ENCODE measurements at regions not wholly inside any gene's neighbourhood (a gene's known extent, or its start where the extent isn't known, plus 50 kb on each side); places are given as distances from the start of the nearest gene placed in this dataset.
"Not testable (repeated sequence)": the region's sequence is repeated elsewhere in the genome, so short reads cannot be mapped to it uniquely, and the experiment has no call there.

DNA sequence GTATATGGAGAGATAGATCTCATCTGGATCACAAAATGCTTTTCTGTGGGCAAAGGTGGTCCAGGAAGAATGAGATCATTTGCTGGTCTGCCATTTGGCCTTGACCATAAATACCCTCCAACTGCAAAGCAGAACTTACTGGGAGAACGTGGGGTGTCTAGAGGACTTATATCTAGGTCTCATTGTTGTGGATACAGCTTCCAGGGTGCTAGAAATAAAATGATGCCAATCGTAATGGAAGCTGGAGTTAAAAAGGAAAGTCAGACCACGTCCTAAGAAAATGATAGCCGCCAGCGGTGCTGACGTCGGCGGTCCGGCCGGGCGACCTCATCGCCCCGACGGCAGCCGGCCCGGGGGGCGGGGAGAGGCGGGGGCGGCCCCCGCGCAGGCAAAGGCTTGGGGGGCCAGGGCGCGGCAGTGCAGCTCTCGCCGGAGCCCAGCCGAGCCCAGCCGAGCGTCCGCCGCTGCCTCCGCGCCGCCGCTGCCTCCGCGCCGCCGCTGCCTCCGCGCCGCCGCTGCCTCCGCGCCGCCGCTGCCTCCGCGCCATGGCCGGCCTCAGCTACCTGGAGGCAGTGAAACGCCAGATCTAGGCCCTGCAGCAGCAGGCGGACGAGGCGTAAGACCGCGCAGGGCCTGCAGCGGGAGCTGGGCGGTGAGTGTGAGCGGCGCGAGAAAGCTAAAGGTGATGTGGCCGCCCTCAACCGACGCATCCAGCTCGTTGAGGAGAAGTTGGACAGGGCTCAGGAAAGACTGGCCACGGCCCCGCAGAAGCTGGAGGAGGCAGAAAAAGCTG is 89.5 kb downstream of the EOMES start:
- peak; percentile 14 to 31 for DNase-seq (ENCODE audit: low read depth in 1 of 2, low spot score in 1 of 2)

DNA sequence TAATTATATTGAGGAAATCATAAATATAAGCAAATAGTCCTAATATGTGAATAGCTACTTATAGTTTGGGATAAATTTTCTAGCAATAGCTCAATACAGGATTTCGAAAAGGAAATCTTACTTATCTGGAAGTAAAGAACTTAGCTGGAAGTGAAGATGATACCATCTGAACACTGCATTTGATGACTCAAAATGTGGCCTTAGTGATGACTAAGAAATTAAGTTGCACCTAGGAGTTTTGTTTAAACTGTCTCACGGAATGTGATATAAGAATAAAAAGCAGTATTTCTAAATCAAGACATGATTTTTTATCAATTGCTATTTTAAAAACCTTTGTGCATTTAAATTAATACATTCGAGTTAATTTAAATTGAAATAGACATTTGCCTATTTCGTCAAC is 91.2 kb downstream of the EOMES start:
- no peak for DNase-seq (ENCODE audit: low read depth in 1 of 2, low spot score in 1 of 2)

DNA sequence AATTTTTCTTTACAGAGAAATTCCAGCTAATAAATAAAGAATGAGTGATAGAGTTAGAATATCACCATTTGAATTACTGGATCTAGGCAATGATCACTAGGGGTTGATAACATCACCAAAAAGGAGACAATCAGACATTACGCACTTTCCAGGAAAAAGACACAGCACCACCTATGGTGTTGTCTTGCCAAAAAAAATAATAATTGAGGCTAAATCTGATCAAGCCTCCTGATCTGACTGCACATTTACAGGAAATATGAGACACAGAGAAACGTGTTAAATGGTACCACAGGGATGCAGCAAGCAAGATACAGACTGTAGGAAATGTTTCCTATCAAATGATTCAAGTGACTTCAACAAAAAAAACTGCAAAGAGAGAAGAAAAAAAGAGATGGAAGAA is 92.8 kb downstream of the EOMES start:
- DNase-seq (ENCODE audit: low read depth in 1 of 2, low spot score in 1 of 2) = no peak

DNA sequence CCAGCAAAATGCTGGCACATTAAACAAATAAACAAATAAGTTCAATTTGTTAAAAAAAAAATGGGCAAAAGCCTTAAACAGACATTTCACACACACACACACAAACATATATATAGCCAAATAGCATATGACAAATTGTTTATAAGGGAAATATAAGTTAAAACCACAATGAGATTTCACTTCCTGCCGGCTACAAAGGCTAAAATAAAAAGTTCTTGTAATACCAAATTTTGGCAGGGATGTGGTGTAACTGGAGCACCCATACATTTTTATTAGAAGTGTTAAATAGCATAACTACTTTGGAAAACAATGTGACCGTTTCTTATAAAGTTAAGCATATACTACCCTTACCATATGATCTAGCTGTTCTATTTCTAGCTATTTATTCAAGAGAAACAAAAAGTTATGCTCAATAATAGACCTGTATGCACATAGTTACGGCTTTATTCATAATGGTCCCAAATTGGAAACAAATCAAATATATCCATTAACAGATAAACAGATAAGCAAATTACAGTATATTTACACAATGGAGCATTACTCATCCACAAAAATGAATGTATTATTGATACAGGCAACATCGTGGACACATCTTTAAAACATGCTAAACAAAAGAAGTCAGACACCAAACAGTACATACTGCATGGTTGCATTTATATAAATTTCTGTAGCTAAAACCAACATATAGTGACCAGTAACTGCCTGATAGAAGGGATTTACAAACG is 93.9 kb downstream of the EOMES start:
- no peak for DNase-seq (ENCODE audit: low read depth in 1 of 2, low spot score in 1 of 2)

DNA sequence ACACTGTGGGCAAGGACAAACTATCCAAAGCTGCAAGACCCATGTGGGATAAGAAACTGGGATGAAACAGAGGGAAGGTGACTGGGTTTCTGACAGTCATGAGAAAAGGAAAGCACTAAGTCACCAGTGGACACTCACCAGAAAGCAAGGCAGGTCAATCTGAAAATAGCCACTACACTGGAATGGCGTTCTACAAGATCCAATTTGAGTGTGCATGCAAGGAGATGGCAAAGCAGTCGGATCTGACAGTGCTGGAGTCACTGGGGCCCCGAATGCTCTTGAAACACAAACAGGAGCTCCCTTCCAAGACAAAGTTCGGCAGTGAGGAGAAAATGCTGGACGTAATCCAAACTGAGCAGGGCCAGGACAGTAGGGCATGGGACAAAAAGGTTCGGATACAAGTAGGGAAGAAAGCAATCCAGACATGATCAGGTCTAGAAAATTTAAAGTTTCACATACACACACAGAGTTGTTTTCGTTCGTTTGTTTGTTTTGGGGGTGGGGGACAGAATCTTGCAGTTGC is 95.5 kb downstream of the EOMES start:
- DNase-seq (ENCODE audit: low read depth in 1 of 2, low spot score in 1 of 2) = no peak

DNA sequence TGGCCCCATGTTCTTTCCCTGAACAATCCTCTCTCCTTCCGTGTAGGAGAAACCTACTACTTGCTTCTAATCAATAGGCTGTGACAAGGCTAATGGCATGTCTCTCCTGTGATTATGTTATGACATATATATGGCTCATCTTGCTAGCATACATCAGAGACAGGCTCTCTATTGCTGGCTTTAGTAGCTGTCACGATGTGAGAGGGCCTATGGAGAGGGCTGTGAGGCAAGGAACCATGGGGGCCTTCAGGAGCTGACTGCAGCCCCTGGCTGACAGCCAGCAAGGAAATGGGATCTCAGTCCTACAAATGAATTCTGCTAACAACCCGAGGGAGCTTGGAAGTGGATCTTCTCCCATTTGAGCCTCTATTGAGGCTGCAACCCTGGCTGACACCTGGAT is 96.3 kb downstream of the EOMES start:
- DNase-seq (ENCODE audit: low read depth in 1 of 2, low spot score in 1 of 2) = no peak

DNA sequence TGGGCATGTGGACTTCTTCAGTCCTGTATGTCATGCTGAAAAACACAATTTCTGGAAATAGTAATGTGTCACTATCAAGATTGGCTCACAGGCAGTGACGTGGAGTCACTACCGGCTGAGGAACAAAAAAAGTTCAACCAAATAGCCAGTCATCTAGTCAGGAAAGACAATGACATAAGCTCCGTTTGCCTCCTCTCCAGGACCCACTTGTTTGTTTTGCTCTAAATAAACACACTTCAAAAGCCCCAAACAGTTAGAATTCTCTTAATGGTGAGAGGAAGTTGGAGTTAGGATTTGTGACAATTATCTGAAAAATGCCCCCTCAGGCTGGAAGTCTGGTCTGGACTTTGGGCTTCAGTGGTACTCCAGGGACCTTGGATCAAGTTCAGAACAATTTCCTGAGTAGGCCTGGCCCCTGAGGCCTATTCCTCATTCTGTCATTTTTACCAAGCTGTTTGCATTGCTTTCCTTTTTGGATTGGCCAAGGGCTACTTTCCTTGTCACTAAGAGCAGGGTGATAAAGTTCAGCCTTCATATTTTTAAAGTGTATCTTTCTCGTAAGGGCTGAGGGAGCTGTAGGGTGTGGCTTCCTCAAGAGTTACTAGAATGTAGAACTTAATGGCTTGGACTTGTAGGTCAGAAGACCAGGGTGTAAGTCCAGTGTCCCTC is 98.9 kb downstream of the EOMES start:
- no peak for DNase-seq (ENCODE audit: low read depth in 1 of 2, low spot score in 1 of 2)

DNA sequence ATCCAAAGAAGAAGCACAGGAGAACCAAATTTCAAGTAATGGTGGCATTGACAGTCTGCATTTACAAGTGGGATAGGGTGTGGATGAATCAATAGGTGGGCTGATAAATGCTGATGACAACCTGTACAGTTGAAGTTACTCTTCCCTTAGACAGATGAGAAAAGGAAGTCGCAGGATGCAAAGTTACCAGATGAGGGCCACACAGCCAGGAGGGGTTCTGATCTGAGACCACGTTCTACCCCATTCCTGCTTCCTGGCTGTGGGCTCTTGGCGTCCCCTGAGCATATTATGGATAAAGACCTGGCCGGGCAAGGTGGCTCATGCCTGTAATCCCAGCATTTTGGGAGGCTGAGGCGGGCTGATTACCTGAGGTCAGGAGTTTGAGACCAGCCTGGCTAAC is 104.6 kb downstream of the EOMES start:
- DNase-seq (ENCODE audit: low read depth in 1 of 2, low spot score in 1 of 2) = no peak

DNA sequence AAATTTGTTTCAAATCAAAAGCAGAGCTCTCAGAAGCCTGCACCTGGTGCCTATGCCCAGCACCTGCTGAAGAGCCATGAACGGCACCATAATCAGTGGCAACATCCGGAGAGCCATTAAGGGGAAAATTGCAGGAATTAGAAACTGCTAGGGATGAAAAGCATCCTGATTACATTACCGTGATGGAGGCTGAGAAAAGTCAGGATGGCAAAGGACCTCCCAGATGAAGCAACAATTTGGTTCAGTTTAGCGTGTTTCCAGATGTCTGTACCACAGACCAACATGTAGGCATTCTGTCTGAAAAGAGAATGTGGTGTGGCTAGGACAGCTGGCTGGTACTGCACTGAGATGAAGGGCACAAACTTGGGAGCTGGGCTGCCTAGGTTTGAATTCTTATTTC is 106.1 kb downstream of the EOMES start:
- no peak for DNase-seq (ENCODE audit: low read depth in 1 of 2, low spot score in 1 of 2)

DNA sequence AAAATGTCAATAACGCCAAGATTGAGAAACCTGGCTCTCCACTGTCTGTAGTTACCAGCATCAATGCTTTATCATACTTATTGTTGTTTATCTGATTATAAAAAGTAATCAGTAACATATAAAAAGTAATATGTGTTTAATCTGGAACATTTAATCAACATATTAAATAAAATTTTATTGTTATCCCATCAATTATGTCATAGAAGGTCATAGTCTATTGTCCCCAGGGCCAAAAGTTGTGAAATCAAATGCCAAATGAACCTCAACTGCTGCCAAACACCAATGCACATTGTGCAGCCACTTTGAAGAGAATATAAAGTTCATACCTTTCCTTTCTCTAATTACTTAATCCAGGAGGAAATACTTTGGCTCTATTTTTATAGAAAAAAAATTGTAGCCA is 106.6 kb downstream of the EOMES start:
- no peak for DNase-seq (ENCODE audit: low read depth in 1 of 2, low spot score in 1 of 2)

DNA sequence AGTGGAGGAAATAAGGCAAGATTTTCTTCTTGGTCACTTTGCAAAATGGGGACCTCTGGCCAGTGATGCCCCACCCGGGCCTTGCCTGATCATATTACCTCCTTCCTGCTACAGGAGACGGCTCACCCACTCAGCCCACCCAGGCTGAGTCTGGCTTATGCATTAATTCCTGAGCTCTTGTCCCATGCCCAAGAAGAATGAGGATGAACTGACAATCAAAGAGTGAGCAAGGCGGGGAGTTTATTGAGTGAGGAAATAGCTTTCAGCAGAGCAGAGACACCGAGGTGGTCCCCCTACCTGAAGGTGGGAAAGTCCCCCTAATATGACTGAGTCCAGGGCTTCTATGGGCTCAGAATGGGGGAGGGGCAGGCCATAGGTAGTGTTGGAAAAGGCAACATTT is 107.5 kb downstream of the EOMES start:
- DNase-seq (ENCODE audit: low read depth in 1 of 2, low spot score in 1 of 2) = no peak

DNA sequence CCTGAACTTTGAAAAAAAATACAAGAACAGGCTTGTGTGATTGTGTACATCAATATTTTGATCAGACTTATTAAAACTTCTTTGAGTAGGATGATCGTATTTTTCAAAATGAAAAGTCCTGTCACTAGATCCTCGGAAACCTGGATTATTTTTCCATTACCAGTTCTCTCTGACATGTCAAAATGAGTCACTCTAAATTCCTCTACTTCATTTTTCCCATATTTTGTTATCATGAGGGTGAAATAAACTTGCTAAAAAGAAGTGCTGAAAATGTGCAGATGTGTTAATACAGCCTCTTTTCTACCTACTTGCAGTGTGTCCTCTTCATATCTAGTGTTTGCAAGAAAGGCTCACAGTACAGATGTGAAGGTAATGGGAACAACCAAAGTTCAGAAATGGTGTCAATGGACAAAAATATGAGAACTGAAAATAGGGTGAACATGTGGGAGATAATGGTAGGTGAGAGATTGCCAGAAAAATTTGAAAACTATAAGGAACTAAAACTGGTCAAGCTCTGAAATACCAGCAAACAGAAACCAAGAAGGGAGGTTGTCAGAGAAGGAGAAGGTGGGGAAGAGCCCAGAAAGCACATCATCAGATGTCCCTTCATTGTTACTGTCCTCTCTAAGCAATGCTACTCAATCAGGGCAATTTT is 108.2 kb downstream of the EOMES start:
- DNase-seq (ENCODE audit: low read depth in 1 of 2, low spot score in 1 of 2) = no peak

DNA sequence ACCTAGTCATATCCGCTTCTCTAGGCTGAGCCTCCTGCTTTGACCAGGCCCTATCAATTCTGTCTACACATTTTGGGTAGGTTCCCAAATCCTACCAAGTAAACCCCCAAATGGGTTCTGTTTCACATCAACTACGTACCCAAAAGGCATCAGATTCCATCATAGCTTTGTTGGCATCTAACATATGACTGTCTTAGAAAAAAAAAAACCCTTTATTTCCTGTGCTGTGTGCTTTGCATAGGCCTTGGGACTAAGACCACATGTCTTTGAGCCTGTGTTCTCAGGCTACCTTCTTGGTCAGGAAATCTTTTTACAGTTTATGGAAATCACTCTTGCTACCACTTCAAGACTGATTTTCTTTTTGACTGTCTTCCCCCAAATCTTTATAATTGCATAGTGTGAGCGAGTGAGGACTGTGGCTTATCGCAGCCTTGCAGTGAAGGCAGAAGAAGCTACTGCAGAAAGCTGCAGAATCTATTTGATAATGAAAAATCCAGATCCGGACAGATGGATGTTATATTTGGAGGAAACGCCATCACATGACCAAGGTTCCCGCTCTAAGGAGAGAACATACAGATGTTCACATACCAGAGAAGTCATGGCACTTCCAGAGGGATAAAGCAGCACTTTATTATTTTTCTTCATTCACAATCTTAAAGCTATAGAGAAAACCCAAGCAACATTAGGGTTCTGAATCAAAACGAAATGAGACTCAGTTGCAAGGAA is 111.2 kb downstream of the EOMES start:
- no peak for DNase-seq (ENCODE audit: low read depth in 1 of 2, low spot score in 1 of 2)

DNA sequence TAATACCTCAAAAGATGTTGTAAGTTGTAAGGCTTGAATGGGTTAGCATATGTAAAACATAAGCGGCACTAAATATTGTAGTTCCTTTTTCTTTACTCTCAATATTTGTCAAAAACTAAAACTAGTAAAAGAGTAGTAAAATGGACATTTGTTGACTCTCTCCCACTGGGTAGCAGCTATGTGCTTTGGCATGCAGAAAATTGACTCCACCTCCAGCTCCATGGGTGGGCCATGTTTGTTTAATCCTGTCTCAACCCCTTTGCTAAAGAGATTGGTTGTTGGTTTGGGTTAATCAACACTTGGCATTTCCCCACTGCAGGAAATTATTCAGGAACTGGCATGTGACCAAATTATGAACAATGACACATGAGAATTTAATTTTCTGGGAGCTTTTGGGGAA is 114.8 kb downstream of the EOMES start:
- no peak for DNase-seq (ENCODE audit: low read depth in 1 of 2, low spot score in 1 of 2)

DNA sequence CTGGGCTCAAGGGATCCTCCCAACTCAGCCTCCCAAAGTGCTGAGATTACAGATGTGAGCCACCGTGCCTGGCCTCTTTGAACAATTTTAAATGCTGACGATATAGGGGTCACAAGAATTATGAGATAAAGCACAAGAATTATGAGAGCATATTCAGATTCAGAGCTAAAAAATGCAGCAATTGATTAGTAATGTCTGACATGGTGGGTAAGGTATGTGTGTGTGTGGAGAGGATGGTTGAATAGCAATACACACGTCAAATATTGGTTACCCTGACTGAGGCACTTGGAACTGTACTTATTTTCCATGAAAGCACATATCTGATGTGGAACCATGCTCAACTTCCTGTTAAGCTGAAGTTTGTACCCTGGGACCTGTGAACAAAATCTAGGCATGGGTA is 115.6 kb downstream of the EOMES start:
- DNase-seq (ENCODE audit: low read depth in 1 of 2, low spot score in 1 of 2) = no peak

DNA sequence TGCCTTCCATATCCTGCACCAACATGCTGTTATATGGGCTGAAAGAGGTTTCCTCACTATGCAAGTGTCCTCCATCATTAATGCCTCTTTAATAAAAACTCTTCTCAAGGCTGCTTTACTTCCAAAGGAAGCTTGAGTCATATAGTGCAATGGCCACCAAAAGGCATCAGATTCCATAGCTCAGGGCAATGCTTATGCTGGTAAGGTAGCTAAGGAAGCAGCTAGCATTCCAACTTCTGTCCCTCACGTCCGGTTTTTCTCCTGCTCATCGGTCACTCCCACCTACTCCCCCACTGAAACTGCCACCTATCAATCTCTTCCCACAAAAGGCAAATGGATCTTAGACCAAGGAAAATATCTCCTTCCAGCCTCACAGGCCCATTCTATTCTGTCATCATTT is 117.1 kb upstream of the SLC4A7 start:
- DNase-seq (ENCODE audit: low read depth in 1 of 2, low spot score in 1 of 2) = not testable (repeated sequence)

DNA sequence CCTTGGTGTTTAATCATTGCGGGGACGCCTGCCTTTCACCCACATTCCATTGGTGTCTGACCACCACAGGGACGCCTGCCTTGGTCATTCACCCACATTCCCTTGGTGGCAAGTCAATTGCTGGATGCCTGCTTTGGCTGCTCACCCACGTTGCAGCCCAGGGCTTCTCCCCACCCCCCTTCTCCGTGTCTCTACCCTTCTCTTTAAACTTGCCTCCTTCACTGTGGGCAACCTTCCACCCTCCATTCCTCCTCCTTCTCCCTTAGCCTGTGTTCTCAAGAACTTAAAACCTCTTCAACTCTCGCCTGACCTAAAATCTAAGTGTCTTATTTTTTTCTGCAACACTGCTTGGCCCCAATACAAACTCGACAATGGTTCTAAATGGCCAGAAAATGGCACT is 115.6 kb upstream of the SLC4A7 start:
- DNase-seq (ENCODE audit: low read depth in 1 of 2, low spot score in 1 of 2) = not testable (repeated sequence)

DNA sequence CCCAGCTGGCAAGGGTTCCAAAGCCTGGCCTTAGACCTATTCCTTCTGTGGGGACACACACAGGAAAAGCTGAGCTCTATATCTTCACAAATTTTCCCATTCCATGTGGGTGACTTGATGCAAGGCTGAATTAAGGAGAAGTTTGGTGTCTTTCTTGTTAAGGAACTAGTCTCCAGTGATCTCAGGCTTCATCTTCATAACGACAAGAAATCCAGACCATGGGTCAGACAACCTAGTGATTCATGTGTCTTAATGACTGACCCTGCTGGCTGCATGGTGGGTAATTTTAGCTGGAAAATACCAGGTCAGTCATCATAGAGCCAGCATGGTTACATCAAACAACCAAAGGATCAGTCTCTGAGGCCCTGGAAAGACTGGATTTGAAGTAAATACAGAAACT is 112.7 kb upstream of the SLC4A7 start:
- DNase-seq (ENCODE audit: low read depth in 1 of 2, low spot score in 1 of 2) = no peak

DNA sequence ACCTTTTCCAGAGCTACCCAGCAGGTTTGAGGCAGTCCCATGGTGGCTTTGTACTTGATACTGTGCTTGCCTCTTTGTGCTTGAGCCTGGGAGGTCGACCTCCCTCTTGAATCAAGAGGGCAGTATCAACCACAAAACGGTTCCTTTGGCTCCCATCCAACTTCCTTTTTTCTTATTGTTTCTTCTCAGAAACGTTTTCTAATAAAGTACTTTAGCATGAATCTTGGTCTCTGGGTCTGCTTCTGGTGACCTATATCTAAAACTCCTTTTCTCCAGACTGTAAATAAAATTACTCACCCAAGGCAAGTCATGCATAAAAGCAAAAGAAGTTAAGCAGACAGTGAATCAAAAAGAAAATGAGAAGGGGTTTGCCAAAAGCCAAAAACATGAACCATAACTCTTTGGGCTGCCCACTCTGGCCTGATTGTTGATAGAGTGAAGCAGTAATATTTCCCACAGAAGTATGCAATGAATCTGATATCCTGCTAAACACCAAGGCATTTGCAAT is 112.2 kb upstream of the SLC4A7 start:
- DNase-seq (ENCODE audit: low read depth in 1 of 2, low spot score in 1 of 2) = no peak

DNA sequence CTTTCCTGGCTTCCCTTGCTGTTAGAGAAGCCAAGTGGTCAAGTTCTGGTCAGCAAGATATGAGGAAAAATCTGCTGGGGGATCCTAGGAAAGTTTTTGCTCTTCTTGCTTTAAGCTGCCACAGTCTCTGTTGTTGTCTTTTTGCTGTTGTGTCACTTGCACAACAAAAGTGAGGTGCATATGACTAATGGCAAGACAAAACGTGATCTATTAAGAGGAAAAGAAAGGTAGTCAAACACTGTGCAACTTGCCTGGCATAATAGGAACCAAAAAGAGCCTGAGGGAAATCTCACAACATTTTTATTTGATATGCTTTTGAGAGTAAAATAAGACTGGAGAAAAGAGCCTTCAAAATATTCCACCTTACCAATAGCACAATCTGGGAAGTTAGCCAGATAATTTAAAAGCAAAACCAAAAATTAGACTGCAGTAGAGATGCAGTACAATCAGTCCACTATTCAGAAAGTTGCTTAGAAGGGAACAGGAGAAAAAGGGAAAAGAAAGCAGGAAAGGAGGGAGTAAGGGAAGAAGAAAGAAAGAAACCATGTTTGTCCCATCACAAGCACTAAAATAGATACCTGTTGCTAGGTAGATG is 110.0 kb upstream of the SLC4A7 start:
- no peak for DNase-seq (ENCODE audit: low read depth in 1 of 2, low spot score in 1 of 2)
